ENCODE measurements at regions not wholly inside any gene's neighbourhood (a gene's known extent, or its start where the extent isn't known, plus 50 kb on each side); places are given as distances from the start of the nearest gene placed in this dataset.

GRCh38 chr6:56403745-56404144, 156.4 kb upstream of the COL21A1 start:
- TF ChIP-seq CTCF (IDR thresholded peaks at IDR 0.05): no peak
- TF ChIP-seq ZFX (IDR thresholded peaks at IDR 0.05; ENCODE audit: borderline replicate concordance): no peak

Data from 22Rv1 (cell line).